ENCODE measurements at regions not wholly inside any gene's neighbourhood (a gene's known extent, or its start where the extent isn't known, plus 50 kb on each side); places are given as distances from the start of the nearest gene placed in this dataset.

DNA sequence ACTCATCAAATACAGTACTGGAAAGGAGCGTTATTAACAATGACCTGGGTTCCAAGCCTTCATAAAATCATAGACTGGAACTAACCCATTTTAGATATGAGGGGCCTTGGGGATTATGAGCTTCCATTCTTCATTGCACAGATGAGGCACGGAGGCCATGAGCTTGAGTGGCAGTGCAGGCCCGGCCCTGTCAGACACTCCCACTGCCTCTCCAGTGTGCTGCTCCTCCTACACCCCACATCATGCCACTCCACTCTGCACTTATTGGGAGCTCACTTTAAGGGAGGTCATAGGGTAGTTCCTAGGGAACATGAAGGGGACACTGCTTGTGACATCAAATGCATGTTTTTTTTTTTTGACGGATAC, 77.9 kb downstream of the TSN start:
- no peaks in the 10 kb centered on the region for H3K9me3 ChIP-seq (replicated peaks; ENCODE audit: control insufficient read depth, insufficient read depth, low read depth, low read length)
- H3K79me2 ChIP-seq (ENCODE audit: control insufficient read depth, insufficient read depth, low read length) = no peaks in the 10 kb centered on the region
- intact Hi-C loops (cut with micrococcal nuclease) = no loop called here
- H3K36me3 ChIP-seq (ENCODE audit: control insufficient read depth, insufficient read depth, low read length) = no peaks in the 10 kb centered on the region
- no peak overlapping the region for H2AFZ ChIP-seq (ENCODE audit: low read depth, low read length)
- FAIRE-seq = no peak
- H4K20me1 ChIP-seq (replicated peaks; ENCODE audit: control insufficient read depth, insufficient read depth, low read length) = no peaks in the 10 kb centered on the region
- no peak for DNase-seq (ENCODE audit: extremely low read depth in 1 of 4, low spot score in 3 of 4)
- TF ChIP-seq, protein P1, sequence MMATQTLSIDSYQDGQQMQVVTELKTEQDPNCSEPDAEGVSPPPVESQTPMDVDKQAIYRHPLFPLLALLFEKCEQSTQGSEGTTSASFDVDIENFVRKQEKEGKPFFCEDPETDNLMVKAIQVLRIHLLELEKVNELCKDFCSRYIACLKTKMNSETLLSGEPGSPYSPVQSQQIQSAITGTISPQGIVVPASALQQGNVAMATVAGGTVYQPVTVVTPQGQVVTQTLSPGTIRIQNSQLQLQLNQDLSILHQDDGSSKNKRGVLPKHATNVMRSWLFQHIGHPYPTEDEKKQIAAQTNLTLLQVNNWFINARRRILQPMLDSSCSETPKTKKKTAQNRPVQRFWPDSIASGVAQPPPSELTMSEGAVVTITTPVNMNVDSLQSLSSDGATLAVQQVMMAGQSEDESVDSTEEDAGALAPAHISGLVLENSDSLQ (IDR thresholded peaks at IDR 0.05) = 0 out of 2 replicates have a peak, but pooled peaks have one; percentile 9
- no peak for TF ChIP-seq NFE2L1 (tag; IDR thresholded peaks at IDR 0.05; ENCODE audit: borderline replicate concordance, low read depth)
- H3K9me1 ChIP-seq (ENCODE audit: control insufficient read depth, insufficient read depth, low read length) = no peaks in the 10 kb centered on the region
- H3K4me3 ChIP-seq = no peak overlapping the region
- ChIA-PET CTCF (ENCODE audit: low intra/inter-chr PET ratio) (no interaction called here), POLR2A (no interaction called here)
- WGBS (ENCODE audit: insufficient coverage, low coverage, missing lambda C conversion rate) = 0% methylated on average over 4 of the region's 4 CpGs
- H3K4me2 ChIP-seq (ENCODE audit: insufficient read depth, low read length) = no peak overlapping the region
- BruUV-seq (replicated peaks) = no TSS peak
- in situ Hi-C loops (cut with MboI) = no loop called here
- H3K27ac ChIP-seq (ENCODE audit: extremely low read depth, low read depth, low read length) = no peak overlapping the region
- 0 out of 5 replicates have a peak, but pooled peaks cover 0 to 3% of the 10 kb centered on the region in 2 experiments for H3K4me1 ChIP-seq (replicated peaks in 1 of 2; ENCODE audit: control insufficient read depth in 2 of 2, insufficient read depth in 2 of 2, low read length in 2 of 2)
- ATAC-seq = peak; percentile 41; the same call in 1 of the 3 replicates
- peaks cover 26 to 44% of the 10 kb centered on the region in 2 experiments; a peak in 4 of 5 replicates for H3K27me3 ChIP-seq (ENCODE audit: control insufficient read depth in 2 of 2, insufficient read depth in 2 of 2, low read length in 2 of 2)
- H3K9ac ChIP-seq (ENCODE audit: insufficient read depth in 1 of 2, low read depth in 2 of 2, low read length in 2 of 2) = no peak overlapping the region

DNA sequence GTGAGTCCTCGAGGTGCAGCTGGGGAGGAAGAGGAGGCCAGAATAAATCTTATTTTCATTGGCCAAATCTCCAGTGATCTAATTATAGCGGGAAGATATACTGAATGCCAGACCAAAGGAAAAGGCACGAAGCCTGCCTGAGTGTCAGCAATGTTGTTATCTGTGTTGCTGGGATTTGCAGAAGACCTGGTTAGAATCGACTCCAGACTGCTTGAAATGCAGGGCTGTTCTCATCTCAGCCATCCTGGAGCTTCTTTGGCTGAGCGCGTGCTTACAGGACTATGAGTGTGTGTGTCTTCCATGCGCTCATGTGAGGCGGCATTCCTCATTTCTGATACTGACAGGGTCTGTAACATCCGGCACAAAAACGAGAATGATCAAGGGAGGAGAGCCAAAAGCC, 81.2 kb downstream of the TSN start:
- ChIA-PET CTCF (ENCODE audit: low intra/inter-chr PET ratio) (no interaction called here), POLR2A (interaction anchor here (1.1 to 1.6 kb wide), 2 partner anchors 9 to 15 kb away, joined by 4 to 6 read pairs; no protein-coding TSS in a partner anchor)
- TF ChIP-seq MEF2A (IDR thresholded peaks at IDR 0.05; ENCODE audit: control insufficient read depth, low read depth, low read length) (no peak), TCF3 (CRISPR knock-in tag; IDR thresholded peaks at IDR 0.05) (no peak), RBM17 (IDR thresholded peaks at IDR 0.05; ENCODE audit: borderline replicate concordance, low read depth, low read length) (no peak), ARID2 (IDR thresholded peaks at IDR 0.05) (no peak)
- Histone ChIP-seq H2AFZ (ENCODE audit: low read depth, low read length) (no peak overlapping the region), H3K9me1 (ENCODE audit: control insufficient read depth, insufficient read depth, low read length) (no peaks in the 10 kb centered on the region), H3K4me1 (replicated peaks in 1 of 2; ENCODE audit: control insufficient read depth in 2 of 2, insufficient read depth in 2 of 2, low read length in 2 of 2) (0 out of 5 replicates have a peak, but pooled peaks cover 0 to 3% of the 10 kb centered on the region in 2 experiments), H3K9me3 (replicated peaks; ENCODE audit: control insufficient read depth, insufficient read depth, low read depth, low read length) (no peaks in the 10 kb centered on the region), H3K27me3 (ENCODE audit: control insufficient read depth in 2 of 2, insufficient read depth in 2 of 2, low read length in 2 of 2) (peaks cover 34 to 36% of the 10 kb centered on the region in 2 experiments; a peak in 4 of 5 replicates), H3K27ac (ENCODE audit: extremely low read depth, low read depth, low read length) (no peak overlapping the region), H3K79me2 (ENCODE audit: control insufficient read depth, insufficient read depth, low read length) (no peaks in the 10 kb centered on the region), H3K4me3 (no peak overlapping the region), H3K4me2 (ENCODE audit: insufficient read depth, low read length) (no peak overlapping the region), H3K9ac (ENCODE audit: insufficient read depth in 1 of 2, low read depth in 2 of 2, low read length in 2 of 2) (no peak overlapping the region), H3K36me3 (ENCODE audit: control insufficient read depth, insufficient read depth, low read length) (no peaks in the 10 kb centered on the region), H4K20me1 (replicated peaks; ENCODE audit: control insufficient read depth, insufficient read depth, low read length) (no peaks in the 10 kb centered on the region)
- intact Hi-C loops (cut with micrococcal nuclease) (no loop called here), in situ Hi-C loops (cut with MboI) (no loop called here)
- WGBS (ENCODE audit: insufficient coverage, low coverage, missing lambda C conversion rate) = under 1% methylated on average over 10 of the region's 10 CpGs
- DNase-seq (ENCODE audit: extremely low read depth in 1 of 4, low spot score in 3 of 4) (no peak), ATAC-seq (peak; percentile 38; the same call in 1 of the 3 replicates), FAIRE-seq (no peak)
- no TSS peak for BruUV-seq (replicated peaks)
